ENCODE measurements at regions not wholly inside any gene's neighbourhood (a gene's known extent, or its start where the extent isn't known, plus 50 kb on each side); places are given as distances from the start of the nearest gene placed in this dataset.

DNA sequence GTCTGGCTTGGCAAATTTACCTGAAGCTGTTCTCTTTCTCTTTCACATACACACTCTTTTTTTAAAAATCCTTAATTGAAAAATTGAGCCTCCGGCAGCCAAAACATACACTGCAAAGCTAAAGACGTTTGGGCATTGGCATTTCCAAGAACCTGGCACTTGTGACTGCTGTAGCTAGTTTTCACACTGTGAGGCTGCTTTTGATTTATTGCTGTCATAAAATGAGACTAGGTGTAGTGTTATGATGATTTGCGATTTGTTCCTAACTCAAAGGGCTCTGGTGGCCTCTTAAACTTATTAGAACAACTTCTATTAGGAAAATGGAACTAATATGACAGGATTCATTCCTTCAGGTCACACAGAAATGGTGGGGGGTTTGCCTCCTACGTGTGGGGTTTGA, 377.1 kb upstream of the FAR2 start:
- TF ChIP-seq, protein P1, sequence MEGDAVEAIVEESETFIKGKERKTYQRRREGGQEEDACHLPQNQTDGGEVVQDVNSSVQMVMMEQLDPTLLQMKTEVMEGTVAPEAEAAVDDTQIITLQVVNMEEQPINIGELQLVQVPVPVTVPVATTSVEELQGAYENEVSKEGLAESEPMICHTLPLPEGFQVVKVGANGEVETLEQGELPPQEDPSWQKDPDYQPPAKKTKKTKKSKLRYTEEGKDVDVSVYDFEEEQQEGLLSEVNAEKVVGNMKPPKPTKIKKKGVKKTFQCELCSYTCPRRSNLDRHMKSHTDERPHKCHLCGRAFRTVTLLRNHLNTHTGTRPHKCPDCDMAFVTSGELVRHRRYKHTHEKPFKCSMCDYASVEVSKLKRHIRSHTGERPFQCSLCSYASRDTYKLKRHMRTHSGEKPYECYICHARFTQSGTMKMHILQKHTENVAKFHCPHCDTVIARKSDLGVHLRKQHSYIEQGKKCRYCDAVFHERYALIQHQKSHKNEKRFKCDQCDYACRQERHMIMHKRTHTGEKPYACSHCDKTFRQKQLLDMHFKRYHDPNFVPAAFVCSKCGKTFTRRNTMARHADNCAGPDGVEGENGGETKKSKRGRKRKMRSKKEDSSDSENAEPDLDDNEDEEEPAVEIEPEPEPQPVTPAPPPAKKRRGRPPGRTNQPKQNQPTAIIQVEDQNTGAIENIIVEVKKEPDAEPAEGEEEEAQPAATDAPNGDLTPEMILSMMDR (IDR thresholded peaks at IDR 0.05): no peak
- TF ChIP-seq EP300 (IDR thresholded peaks at IDR 0.05): no peak
- no peak for TF ChIP-seq POLR2A (IDR thresholded peaks at IDR 0.05)
- TF ChIP-seq POLR2AphosphoS5 (IDR thresholded peaks at IDR 0.05): no peak
